ENCODE measurements at regions not wholly inside any gene's neighbourhood (a gene's known extent, or its start where the extent isn't known, plus 50 kb on each side); places are given as distances from the start of the nearest gene placed in this dataset.

GRCh38 chr5:155530046-155530445 is 516.5 kb downstream of the KIF4B start:
- TF ChIP-seq POLR2A (IDR thresholded peaks at IDR 0.05) (no peak), CTCF (IDR thresholded peaks at IDR 0.05 in 4 of 5, conservative IDR thresholded peaks at IDR 0.05 in 1 of 5) (no peak)

Data from gastrocnemius medialis (tissue), 4 donors.